Activated T-cell treated with anti-CD3 and anti-CD28 coated beads, Interleukin-2, amount 50 U/mL, for 4 hours (primary cell): ENCODE measurements at regions not wholly inside any gene's neighbourhood (a gene's known extent, or its start where the extent isn't known, plus 50 kb on each side); places are given as distances from the start of the nearest gene placed in this dataset.

Experiments
- ATAC-seq, 2 donors: fragments of 200-7000 bp; cut with Tn5 transposase; one replicate each; pipeline ENCODE4 v1.10.0; 2021
- DNase-seq: peaks from one replicate; pipeline ENCODE4 v3.0.0-alpha.2; 2020
- H3K27me3 Mint-ChIP-seq: one replicate; pipeline ENCODE4 v1.8.0; 2021; ENCODE audit warnings: low read depth, mixed read lengths
- H3K36me3 Mint-ChIP-seq: one replicate; pipeline ENCODE4 v1.8.0; 2022; ENCODE audit warnings: mixed read lengths; ENCODE audit not compliant: insufficient read depth
- H3K4me1 Mint-ChIP-seq: one replicate; pipeline ENCODE4 v1.8.0; 2021; ENCODE audit warnings: low read depth, mixed read lengths
- H3K4me3 Mint-ChIP-seq: one replicate; pipeline ENCODE4 v1.8.0; 2021; ENCODE audit warnings: mild to moderate bottlenecking, moderate library complexity, mixed read lengths
- H3K9me3 Mint-ChIP-seq: one replicate; pipeline ENCODE4 v1.8.0; 2021; ENCODE audit warnings: mixed read lengths

DNA sequence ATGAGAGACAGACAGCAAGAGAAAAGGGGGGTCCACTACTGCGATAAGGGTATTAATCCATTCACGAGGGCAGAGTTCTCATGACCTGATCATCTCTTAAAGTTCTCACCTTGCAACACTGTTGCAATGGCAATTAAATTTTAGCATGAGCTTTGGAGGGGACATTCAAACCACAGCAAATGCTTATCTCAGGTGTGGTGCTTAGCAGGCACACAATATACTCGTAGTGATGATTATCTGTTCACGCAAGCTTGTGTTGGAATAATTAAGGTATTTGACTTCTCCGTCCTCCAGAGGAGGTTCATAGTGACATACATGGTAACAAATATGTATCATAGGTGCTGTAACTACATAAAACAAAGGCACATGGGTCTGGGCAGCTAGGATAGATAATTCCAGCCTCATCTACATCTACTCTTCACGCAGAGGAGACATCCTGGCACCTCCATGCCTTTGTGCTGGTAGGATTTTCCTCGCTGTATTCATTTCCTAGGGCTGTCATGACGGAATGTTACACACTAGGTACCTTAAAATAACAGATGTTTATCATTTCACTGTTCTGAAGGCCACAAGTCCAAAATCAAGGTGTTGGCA lies 221.2 kb downstream of the RBM19 start:
- Mint-ChIP-seq H3K9me3 (no peaks in the 10 kb centered on the region), H3K4me3 (no peak overlapping the region), H3K36me3 (no peaks in the 10 kb centered on the region), H3K27me3 (peaks cover 20% of the 10 kb centered on the region), H3K4me1 (no peaks in the 10 kb centered on the region)
- DNase-seq (no peak), ATAC-seq (no peak)

DNA sequence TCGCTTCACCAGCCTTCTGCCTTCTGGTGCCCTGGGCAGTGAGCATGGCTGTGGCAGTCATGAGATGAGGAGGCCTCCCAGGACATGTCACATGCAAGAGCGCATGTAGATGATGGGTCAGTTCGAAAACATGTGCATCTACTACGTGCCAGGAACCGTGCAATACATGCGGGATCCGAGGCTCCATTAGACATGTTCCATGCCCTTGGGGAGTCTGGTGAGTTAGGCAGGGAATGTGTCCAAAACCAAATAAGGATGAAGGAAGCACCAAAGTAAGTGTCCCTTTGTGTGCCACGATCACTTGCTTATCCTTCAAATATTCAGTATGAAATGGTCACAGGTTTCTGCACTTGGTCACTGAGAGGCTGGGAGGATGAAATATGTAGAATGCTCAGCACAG lies 223.3 kb downstream of the RBM19 start:
- DNase-seq: no peak
- no peaks in the 10 kb centered on the region for H3K4me1 Mint-ChIP-seq
- no peak for ATAC-seq
- H3K4me3 Mint-ChIP-seq: no peak overlapping the region
- H3K27me3 Mint-ChIP-seq: peaks cover 17% of the 10 kb centered on the region
- H3K9me3 Mint-ChIP-seq: no peaks in the 10 kb centered on the region
- no peaks in the 10 kb centered on the region for H3K36me3 Mint-ChIP-seq

DNA sequence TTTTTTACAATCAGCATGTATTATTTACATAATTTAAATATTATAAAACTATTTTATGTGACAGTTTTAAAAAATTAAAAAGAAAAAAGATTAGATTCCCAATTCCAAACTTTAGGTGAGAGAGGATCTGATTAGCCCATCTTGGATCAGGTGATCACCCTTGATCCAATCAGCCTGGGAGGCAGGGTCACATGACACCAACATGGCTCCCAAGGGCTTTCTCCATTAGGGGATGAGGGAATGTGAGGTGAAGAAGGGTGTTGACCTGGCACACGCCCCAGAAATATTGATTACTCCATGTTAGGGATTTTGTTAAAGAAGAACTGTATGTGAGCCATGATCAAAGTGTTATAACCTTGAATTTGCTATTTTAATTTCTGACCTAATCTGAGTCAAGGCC lies 225.4 kb downstream of the RBM19 start:
- DNase-seq: no peak
- Mint-ChIP-seq H3K36me3 (no peaks in the 10 kb centered on the region), H3K27me3 (peaks cover 16% of the 10 kb centered on the region), H3K4me3 (no peak overlapping the region), H3K4me1 (no peaks in the 10 kb centered on the region), H3K9me3 (no peaks in the 10 kb centered on the region)
- no peak for ATAC-seq

DNA sequence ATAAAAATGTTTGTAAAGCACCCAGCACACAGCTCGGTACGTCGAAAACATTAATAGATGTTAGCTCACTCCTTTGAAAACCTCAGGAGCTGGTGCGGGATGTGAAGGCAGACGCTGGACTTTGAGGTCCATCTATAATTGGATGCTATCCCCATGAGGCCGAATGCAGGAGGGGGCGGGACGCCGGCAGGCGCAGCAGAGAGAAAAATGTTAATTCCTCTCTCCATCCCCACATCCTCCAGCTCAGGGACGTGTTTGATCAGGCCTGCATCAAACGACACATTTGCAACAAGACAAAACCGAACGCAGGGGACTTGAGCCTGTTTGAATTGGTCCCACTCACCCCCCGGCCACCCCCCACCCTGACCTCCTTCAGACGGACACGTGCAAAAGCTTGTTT lies 231.0 kb downstream of the RBM19 start:
- DNase-seq (no peak), ATAC-seq (no peak)
- peaks cover 14% of the 10 kb centered on the region for H3K27me3 Mint-ChIP-seq
- H3K4me1 Mint-ChIP-seq: no peaks in the 10 kb centered on the region
- H3K4me3 Mint-ChIP-seq: no peak overlapping the region
- H3K9me3 Mint-ChIP-seq: no peaks in the 10 kb centered on the region
- no peaks in the 10 kb centered on the region for H3K36me3 Mint-ChIP-seq

DNA sequence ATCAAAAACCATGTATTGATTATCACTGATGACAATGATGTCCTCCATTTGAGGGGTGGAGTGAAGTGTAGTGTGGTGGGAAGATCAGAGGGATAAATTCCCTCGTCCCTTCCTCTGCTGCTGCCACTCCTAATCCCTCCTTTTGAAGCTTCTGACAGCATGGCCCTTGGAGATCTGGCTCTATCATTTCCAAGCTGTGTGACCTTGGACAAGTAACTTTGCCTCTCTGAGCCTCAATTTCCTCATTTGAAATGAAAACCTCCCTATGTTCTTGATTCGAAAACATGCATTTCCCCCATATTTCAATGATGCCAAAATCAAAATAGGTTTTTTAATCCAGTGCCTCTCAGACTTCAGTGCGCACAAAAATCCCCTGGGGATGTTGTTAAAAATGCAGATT lies 231.6 kb downstream of the RBM19 start:
- H3K4me3 Mint-ChIP-seq: no peak overlapping the region
- DNase-seq (no peak), ATAC-seq (no peak)
- no peaks in the 10 kb centered on the region for H3K9me3 Mint-ChIP-seq
- peaks cover 11% of the 10 kb centered on the region for H3K27me3 Mint-ChIP-seq
- no peaks in the 10 kb centered on the region for H3K4me1 Mint-ChIP-seq
- H3K36me3 Mint-ChIP-seq: no peaks in the 10 kb centered on the region

DNA sequence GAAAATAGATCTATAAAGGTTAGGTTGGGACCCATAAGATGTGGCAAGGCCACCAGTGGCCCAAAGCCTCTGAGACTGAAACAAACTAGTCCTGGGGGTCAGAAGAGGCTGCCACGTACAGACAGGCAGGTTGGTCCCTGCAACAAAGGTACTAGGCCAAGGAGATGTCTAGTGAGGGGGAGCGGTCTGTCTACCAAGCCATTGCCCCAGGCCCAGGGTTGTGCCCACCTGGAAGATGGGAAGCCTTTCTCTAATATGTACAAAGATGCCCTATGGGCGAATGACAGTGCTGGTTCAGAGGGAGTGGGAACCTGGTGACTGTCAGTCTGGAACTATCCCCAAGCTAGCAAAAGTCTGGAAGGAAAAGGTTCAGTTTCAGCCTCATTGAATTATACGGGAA lies 233.2 kb downstream of the RBM19 start:
- Mint-ChIP-seq H3K9me3 (no peaks in the 10 kb centered on the region), H3K27me3 (peaks cover 11% of the 10 kb centered on the region), H3K4me1 (no peaks in the 10 kb centered on the region), H3K4me3 (no peak overlapping the region), H3K36me3 (no peaks in the 10 kb centered on the region)
- ATAC-seq: no peak
- DNase-seq: no peak

DNA sequence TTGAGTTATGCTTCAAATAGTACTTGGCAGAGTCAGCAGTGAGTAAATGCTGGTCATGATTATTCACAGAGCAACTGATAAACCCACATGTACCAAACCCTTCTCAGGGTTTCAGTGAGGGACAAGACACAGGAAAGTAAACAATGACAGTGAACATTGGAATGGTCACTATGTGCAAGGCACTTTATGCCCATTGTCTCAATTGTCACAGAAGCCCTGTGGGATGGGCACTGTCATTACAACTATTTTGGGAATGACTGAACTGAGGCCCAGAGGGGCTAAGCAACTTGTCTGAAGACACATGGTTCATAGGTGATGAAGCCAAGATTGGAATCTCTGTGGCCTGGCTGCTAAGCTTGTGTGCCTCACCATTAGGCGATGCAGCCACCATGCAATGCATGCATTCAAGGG lies 238.5 kb downstream of the RBM19 start:
- Mint-ChIP-seq H3K9me3 (peaks cover 10% of the 10 kb centered on the region), H3K36me3 (no peaks in the 10 kb centered on the region), H3K4me1 (no peaks in the 10 kb centered on the region), H3K27me3 (peaks cover 4% of the 10 kb centered on the region), H3K4me3 (no peak overlapping the region)
- DNase-seq (no peak), ATAC-seq (no peak)

DNA sequence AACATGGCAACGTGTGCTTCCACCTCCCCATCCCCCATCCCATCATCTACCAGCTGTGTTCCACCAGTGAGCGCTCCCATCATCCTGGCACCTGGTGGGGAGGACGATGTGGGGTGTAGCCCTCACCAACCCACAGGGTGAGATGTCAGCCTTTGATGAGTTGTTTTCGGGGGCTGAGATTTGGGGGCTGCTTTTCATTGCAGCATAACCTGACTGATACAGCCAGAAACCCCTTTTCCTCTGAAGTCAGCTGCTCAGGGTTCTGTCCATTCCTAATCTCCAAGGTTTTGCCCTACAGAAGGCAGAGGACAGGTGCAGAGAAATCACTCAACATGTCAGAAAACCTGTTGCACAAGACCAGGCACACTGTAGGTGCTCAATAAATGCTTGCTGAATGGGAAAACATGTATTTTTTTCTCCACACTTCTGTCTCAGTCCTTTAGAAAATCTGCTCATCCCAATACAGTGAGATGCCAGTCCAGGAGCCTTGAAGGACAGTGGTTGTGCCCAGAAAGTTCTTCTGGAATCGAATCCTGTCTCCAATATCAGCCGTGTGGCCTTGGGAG lies 239.8 kb downstream of the RBM19 start:
- H3K4me3 Mint-ChIP-seq: no peak overlapping the region
- ATAC-seq: no peak
- no peak for DNase-seq
- H3K4me1 Mint-ChIP-seq: no peaks in the 10 kb centered on the region
- H3K36me3 Mint-ChIP-seq: no peaks in the 10 kb centered on the region
- H3K9me3 Mint-ChIP-seq: peaks cover 10% of the 10 kb centered on the region
- peaks cover 2% of the 10 kb centered on the region for H3K27me3 Mint-ChIP-seq

DNA sequence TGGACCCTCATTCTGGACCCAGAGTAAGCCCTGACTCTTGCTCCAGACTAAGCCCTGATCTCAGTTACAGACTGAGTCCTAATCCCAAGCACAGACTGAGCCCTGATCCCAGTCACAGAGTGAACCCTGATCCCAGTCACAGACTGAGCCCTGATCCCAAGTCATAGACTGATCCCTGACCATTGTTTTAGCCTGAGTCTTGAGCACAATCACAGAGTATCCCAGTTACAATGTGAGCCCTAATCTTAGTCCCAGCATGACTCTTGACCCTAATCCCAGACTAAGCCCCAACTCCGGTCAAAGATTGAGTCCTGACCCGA lies 240.6 kb downstream of the RBM19 start:
- no peaks in the 10 kb centered on the region for H3K4me1 Mint-ChIP-seq
- DNase-seq (no peak), ATAC-seq (no peak)
- H3K9me3 Mint-ChIP-seq: peaks cover 10% of the 10 kb centered on the region
- H3K4me3 Mint-ChIP-seq: no peak overlapping the region
- H3K36me3 Mint-ChIP-seq: no peaks in the 10 kb centered on the region
- H3K27me3 Mint-ChIP-seq: peaks cover 2% of the 10 kb centered on the region

DNA sequence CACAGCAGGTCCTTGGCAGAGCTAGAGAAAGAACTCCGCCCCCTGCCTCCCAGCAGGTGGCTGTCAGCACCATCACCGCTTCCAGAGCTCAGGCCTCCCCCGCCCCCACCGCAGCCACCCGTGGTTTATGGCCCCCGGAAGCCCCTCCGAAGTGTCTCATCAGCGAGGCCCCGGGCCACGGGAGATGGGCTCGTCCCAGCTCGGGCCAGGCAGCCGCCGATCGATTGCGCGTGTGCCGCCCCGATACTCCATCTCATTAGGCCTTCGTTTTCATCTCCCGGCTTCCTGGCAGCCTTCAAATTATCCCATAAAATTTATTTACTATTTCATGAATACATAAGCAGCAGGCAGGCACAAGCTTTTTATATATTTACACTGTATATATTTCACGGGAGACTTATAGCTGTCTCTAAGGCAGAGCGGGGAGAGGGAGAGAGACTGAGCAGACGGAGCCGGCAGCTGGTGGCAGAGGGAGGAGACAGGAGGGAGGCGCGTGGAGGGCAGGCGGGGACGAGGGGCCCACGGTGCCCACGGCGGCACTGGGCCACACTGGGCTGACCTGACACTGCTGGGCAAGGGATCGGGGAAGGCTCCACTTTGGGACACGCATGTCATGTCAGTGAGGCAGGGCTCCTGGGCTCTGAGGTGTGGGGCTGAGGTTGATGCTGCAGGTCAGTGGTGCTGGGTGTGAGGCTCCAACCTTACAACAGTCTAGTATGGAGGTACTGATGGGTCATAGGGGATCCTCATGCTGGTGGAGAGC lies 241.2 kb downstream of the RBM19 start:
- H3K36me3 Mint-ChIP-seq: no peaks in the 10 kb centered on the region
- ATAC-seq (no peak), DNase-seq (no peak)
- H3K4me1 Mint-ChIP-seq: no peaks in the 10 kb centered on the region
- H3K9me3 Mint-ChIP-seq: peaks cover 10% of the 10 kb centered on the region
- peaks cover 2% of the 10 kb centered on the region for H3K27me3 Mint-ChIP-seq
- no peak overlapping the region for H3K4me3 Mint-ChIP-seq

DNA sequence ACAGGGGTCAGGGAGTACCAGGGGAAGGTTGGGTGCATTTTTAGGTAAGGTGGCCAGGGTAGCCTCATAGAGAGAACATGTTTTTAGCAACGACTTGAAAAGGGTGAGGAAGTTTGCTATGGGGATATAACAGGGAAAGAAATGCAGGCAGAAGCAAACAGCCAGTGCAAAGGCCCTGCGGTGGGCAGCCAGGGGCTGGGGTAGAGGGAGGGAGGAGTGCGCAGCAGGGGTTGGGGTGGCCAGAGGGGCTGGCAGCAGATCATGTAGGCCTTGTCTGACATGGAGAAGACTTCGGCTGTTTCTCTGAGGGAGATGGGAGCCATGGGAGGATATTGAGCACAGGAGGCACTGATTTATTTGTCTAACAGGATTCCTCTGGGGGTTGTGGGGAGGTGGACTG lies 242.5 kb downstream of the RBM19 start:
- Mint-ChIP-seq H3K4me3 (no peak overlapping the region), H3K27me3 (peaks cover 5% of the 10 kb centered on the region), H3K4me1 (no peaks in the 10 kb centered on the region), H3K9me3 (peaks cover 10% of the 10 kb centered on the region), H3K36me3 (no peaks in the 10 kb centered on the region)
- DNase-seq (no peak), ATAC-seq (no peak)

DNA sequence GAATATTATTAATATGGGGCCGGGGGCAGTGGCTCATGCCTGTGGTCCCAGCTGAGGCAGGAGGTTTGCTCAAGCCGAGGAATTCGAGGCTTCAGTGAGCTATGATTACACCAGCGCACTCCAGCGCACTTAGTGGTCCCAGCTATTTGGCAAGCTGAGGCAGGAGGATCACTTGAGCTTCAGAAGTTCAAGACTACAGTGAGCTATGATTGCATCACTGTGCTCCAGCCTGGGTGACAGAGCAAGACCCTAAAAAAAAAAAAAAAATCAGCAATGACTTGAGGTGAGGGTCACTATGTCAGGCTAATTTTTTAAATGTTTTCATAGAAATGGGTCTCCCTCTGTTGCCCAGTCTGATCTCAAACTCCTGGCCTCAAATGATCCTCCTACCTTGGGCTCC lies 243.4 kb downstream of the RBM19 start:
- H3K27me3 Mint-ChIP-seq: peaks cover 5% of the 10 kb centered on the region

DNA sequence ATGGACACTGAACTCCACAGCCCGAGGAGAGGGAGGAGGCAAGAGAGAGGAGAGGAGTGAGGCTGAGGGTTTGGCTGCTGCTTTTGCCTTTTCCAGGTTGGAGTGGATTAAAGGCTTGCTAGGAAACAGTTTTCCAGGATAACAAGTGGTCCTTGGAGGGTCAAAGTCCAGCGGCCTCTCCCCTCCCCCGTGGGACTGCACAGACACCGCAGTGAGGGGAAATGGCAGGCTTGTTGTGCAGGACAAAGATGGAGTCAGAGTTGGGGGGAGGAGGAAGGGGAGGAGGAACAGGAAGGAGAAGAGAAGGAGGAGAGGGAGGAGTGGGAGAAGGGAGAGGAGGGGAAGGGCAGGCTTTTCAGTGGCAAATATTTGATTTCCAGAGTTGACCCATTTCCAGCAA lies 245.5 kb downstream of the RBM19 start:
- Mint-ChIP-seq H3K4me3 (no peak overlapping the region), H3K9me3 (peaks cover 1% of the 10 kb centered on the region), H3K36me3 (no peaks in the 10 kb centered on the region), H3K4me1 (no peaks in the 10 kb centered on the region), H3K27me3 (peaks cover 3% of the 10 kb centered on the region)
- DNase-seq: no peak
- ATAC-seq: no peak

More for the DNA sequence above, 243.4 kb downstream of the RBM19 start:
- no peaks in the 10 kb centered on the region for H3K4me1 Mint-ChIP-seq
- no peak for DNase-seq
- ATAC-seq: no peak
- peaks cover 10% of the 10 kb centered on the region for H3K9me3 Mint-ChIP-seq
- no peaks in the 10 kb centered on the region for H3K36me3 Mint-ChIP-seq
- H3K4me3 Mint-ChIP-seq: no peak overlapping the region

DNA sequence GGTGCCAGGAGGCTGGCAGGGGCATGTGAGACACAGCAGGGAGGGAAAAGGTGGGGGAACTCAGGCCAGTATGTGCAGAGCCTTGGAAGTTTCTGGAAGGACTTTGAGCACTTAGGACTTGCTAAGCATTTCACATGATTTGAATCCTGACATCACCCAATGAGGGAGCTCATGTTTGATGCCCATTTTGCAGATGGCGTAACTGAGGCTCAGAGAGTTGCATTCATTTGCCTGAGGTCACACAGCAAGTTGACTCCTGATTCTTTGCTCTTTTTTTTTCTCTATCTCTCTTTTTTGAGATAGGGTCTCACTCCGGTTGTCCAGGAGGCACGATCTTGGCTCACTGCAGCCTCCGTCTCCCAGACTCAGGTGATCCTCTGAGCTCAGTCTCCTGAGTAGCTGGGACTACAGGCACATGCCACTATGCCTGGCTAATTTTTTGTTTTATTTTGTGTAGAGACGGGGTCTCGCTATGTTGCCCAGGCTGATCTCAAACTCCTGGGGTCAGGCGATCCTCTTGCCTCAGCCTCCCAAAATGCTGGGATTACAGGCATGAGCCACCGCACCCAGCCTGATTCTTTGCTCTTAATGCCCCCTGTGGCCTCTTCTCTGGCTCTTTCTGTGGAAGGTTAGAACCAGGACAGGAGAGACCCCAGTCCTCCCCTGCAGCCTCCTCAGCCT lies 246.1 kb downstream of the RBM19 start:
- no peaks in the 10 kb centered on the region for H3K9me3 Mint-ChIP-seq
- no peak for ATAC-seq
- H3K36me3 Mint-ChIP-seq: no peaks in the 10 kb centered on the region

DNA sequence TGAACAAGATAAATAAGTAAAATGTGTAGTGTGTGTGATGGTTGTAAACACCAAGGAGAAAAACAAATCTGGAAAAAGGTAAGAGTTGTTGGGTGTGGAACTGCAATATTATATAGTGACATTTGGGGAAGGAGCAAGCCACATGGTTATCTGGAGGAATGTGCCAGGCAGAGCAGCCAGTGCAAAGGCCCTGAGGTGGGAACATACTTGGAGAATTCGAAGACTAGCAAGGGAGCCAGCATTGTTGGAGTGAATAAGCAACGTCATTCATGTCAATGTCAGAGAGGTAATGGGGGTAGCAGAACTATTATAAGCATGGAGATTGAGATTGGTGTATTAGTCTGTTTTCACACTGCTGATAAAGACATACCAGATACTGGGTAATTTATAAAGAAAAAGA lies 241.5 kb upstream of the LHX5 start:
- H3K9me3 Mint-ChIP-seq: peaks cover 9% of the 10 kb centered on the region
- H3K36me3 Mint-ChIP-seq: no peaks in the 10 kb centered on the region
- H3K4me1 Mint-ChIP-seq: no peaks in the 10 kb centered on the region
- ATAC-seq: no peak
- H3K4me3 Mint-ChIP-seq: no peak overlapping the region
- DNase-seq: no peak
- peaks cover 13% of the 10 kb centered on the region for H3K27me3 Mint-ChIP-seq

More for the DNA sequence above, 246.1 kb downstream of the RBM19 start:
- Mint-ChIP-seq H3K4me3 (no peak overlapping the region), H3K27me3 (peaks cover 6% of the 10 kb centered on the region), H3K4me1 (no peaks in the 10 kb centered on the region)
- no peak for DNase-seq
